ENCODE measurements at regions not wholly inside any gene's neighbourhood (a gene's known extent, or its start where the extent isn't known, plus 50 kb on each side); places are given as distances from the start of the nearest gene placed in this dataset.
"Not testable (repeated sequence)": the region's sequence is repeated elsewhere in the genome, so short reads cannot be mapped to it uniquely, and the experiment has no call there.

DNA sequence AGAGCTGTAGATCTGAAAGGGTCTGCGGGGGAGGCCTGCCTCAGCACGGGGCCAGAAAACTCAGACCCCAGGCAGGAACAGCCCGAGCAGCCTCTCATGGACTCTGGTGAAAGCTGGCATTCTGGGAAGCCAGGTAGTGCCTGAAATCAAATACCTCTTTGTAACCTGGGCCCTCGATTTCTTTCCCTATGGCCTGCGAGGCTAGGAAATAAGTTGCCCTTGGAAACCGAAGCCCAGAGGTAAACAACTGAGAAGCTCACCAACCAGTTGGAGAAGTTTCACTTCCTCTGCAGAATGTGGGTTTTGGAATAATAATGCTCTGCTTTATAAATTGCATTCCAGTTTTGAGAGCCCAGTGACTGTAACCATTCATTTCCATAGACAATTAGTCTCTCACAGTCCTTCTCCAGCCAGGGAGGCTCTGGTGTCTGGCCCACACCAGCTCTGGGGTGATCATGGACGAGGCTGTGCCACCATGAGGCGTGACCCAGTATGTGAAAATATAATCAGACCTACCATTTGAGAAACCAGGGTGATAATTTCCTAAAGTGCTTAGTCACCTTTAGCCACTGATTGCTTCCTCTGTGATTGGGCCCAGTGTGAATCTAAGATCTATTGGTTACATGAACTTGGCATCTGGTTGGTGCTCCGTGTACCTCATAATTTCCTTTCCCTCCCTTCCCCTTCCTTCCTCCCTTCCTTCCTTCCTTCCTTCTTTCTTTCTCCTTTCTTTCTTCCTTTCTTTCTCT lies 133.1 kb upstream of the PELI1 start:
- TF ChIP-seq, protein P1, sequence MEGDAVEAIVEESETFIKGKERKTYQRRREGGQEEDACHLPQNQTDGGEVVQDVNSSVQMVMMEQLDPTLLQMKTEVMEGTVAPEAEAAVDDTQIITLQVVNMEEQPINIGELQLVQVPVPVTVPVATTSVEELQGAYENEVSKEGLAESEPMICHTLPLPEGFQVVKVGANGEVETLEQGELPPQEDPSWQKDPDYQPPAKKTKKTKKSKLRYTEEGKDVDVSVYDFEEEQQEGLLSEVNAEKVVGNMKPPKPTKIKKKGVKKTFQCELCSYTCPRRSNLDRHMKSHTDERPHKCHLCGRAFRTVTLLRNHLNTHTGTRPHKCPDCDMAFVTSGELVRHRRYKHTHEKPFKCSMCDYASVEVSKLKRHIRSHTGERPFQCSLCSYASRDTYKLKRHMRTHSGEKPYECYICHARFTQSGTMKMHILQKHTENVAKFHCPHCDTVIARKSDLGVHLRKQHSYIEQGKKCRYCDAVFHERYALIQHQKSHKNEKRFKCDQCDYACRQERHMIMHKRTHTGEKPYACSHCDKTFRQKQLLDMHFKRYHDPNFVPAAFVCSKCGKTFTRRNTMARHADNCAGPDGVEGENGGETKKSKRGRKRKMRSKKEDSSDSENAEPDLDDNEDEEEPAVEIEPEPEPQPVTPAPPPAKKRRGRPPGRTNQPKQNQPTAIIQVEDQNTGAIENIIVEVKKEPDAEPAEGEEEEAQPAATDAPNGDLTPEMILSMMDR (IDR thresholded peaks at IDR 0.05; ENCODE audit: low read length, missing control alignments), result no peak
- no peak for DNase-seq (ENCODE audit: low read depth)
- H3K4me3 ChIP-seq (replicated peaks; ENCODE audit: low read depth, low read length), result no peak overlapping the region

DNA sequence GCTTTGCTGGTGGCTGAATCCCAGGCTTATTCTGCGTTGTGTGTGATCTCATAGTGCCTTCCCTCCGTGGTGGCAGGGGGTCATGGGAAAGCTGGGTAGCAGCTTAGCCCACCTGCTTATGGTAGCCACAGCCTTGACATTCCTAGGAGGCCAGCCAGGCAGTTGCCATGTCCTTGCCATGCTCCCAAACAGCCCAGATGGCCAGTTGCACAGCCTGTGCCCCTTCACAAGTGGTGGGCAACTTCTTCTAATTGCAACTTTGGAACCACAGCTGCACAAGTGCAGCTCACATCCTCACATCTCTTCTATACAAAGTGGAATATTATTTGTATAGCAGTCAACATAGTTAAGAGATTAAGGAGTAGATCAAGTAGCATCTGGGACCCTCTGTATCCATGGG lies 136.6 kb upstream of the PELI1 start:
- not testable (repeated sequence) for DNase-seq (ENCODE audit: low read depth); H3K4me3 ChIP-seq (replicated peaks; ENCODE audit: low read depth, low read length)

DNA sequence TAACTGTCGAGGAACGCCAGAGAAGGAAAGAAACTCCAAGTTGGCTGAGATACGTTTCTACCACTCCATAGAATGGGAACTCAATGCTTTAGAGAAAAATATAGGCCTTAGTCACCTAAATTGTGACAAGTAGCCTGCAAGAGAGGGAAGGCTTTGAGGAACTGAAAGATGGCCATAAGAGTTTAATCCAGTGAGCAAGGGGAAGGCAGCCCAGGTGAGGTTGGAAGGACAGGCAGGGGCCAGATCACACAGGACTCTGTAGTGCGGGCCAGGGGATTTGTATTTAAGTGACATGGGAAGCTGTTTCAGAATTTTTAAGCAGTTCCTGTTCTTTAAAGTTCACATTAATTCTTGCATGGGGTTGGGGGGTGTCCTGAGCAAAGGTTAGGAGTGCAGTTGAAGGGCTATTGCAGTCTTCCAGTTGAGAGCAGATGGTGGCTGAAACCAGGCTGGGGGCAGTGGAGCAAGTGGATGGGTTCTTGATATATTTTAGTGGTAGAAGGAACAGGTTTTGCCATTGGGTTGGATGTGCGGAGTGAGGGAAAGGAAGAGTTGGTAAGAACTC lies 138.9 kb upstream of the PELI1 start:
- TF ChIP-seq, protein P1 (IDR thresholded peaks at IDR 0.05; ENCODE audit: low read length, missing control alignments), result no peak
- no peak for DNase-seq (ENCODE audit: low read depth)
- no peak overlapping the region for H3K4me3 ChIP-seq (replicated peaks; ENCODE audit: low read depth, low read length)

DNA sequence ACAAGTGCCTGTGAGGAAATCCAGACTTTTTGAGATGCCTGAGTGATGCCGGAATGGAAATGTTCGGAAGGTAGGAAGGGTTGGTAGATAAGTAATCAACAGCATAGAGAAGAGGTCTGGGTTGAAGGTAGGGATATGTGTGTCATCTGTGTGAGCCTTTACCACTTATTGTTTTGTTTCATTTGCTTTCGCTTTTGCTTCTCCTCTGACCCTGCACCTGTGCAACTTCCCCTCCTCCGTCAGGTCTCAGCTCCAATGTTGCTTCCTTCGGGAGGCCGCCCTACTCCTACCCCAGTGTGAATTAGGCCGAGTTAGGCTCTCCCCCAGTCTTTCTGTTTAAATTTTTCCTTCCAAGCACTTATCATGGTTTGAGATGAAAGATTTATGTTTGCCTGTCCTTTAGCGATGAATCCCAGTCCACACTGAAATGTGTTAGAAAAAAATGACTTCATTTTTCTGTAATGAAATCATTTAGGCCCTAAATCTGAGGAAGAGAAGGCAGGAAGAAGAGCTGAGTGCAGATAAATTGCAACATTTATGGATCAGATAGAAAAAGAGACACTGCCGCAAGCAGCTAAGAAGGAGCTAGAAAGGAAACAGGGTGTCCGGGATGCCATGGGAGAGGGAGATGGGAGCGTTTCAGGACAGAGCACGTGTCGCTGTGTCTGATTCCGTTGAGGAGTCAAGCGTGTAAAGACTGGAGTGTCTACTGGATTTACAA lies 139.6 kb upstream of the PELI1 start:
- TF ChIP-seq, protein P1 (IDR thresholded peaks at IDR 0.05; ENCODE audit: low read length, missing control alignments), result no peak
- H3K4me3 ChIP-seq (replicated peaks; ENCODE audit: low read depth, low read length), result no peak overlapping the region
- no peak for DNase-seq (ENCODE audit: low read depth)

DNA sequence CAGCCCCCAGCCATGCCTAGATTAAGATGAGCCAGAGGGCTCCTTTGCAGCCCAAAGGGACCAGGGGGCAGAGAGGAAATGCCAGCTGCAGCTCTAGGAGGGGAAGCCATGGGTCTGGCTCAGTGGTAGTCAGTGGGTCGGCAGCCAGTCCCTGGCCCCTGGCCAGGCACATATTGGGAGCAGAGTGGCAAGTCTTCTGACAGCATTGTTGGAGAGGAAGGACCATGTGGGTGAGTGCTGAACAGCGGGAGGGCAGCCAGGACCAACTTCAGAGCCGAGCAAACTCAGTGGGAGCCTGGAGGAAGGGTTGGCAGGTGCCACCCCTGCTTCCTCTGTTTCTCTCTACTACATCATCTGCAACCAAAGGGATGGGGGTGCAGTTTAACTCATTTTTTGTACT lies 140.5 kb upstream of the PELI1 start:
- TF ChIP-seq, protein P1 (IDR thresholded peaks at IDR 0.05; ENCODE audit: low read length, missing control alignments), result no peak
- no peak for DNase-seq (ENCODE audit: low read depth)
- no peak overlapping the region for H3K4me3 ChIP-seq (replicated peaks; ENCODE audit: low read depth, low read length)

DNA sequence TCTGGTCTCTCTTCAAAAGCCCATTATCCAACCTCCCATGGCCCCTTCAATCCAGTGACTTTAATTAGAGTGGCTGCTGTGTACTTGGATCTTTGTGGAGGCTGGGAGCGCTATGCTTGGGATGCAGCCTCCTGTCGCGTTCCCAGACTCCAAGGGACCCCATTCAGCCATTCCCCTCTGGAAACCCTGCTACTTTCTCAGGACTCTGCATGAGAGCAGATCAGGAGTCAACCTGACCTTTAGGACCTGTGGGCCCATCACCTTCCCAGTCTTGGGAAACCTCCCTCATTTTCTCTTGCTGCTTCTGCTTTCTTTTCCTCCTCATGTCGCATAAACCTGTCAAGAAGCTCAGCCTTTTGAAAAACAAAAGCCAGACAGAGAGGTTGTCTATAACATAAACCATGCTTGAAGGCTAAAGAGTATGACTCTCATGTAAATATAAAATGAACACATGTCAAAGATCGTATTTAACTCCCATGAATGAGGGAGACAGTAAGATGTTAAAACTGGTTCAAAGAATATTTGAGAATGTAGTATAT lies 143.1 kb upstream of the PELI1 start:
- TF ChIP-seq, protein P1 (IDR thresholded peaks at IDR 0.05; ENCODE audit: low read length, missing control alignments), result no peak
- no peak for DNase-seq (ENCODE audit: low read depth)
- no peak overlapping the region for H3K4me3 ChIP-seq (replicated peaks; ENCODE audit: low read depth, low read length)

Data from fibroblast of pulmonary artery (primary cell).